ENCODE measurements at regions not wholly inside any gene's neighbourhood (a gene's known extent, or its start where the extent isn't known, plus 50 kb on each side); places are given as distances from the start of the nearest gene placed in this dataset.
"Not testable (repeated sequence)": the region's sequence is repeated elsewhere in the genome, so short reads cannot be mapped to it uniquely, and the experiment has no call there.

DNA sequence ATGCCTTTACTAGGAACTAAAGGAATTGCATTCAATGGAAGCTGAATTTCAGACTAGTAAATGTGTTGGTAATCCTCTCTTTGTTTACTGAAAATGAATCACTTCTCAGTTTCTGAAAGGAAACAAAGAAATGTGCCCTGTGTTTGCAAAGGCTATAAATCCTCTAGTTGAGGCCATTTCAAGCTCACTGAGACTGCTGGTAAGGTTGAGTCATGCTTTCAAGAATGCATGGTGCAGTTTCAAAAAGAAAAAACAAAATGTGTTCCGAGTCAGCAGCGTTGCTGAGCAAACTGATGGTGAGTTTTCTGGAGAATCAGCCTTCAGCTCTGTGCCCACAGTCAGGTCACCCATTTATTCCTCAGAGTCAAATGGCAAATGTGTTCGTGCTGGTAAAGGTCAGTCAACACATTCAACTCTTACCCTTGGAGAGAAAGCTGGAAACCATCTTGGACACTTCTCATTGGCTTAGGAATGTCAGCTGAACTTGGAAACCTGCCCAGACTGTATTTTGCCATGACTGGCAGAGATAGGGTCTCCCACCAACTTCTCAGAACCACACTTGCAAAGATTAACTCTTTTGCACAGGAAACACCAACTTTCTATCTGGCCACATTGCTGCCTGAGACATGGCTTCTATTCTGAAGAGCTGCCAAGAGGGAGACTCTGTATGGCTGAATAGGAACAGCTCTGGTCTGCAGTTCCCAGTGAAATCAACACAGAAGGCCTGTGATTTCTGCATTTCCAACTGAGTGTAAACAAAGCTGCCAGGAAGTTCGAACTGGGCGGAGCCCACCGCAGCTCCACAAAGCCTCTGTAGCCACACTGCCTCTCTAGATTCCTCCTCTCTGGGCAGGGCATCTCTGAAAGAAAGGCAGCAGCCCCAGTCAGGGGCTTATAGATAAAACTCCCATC is 484.4 kb downstream of the ATP23 start:
- DNase-seq, result peak; percentile 99

DNA sequence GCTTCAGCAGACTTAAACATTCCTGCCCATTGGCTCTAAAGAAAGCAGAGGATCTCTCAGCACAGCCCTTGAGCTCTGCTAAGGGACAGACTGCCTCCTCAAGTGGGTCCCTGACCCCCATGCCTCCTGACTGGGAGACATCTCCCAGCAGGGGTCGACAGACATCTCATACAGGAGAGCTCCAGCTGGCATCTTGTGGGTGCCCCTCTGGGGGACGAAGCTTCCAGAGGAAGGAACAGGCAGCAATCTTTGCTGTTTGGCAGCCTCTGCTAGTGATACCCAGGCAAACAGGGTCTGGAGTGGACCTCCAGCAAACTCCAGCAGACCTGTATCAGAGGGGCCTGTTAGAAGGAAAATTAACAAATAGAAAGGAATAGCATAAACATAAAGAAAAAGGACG is 485.1 kb downstream of the ATP23 start:
- DNase-seq, result not testable (repeated sequence)

DNA sequence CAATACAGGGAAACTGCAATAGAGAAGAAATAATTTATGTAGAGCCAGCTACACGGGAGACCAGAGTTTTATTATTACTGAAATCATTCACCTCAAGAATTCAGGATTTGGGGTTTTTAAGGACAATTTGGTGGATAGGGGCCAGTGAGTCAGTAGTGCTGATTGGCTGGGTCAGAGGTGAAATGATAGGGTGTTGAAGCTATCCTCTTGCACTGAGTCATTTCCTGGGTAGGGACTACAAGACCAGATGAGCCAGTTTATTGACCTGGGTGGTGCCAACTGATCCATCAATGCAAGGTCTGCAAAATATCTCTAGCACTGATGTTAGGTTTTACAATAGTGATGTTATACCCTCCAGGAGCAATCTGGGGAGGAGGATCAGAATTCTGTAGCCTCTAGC is 486.3 kb downstream of the LRIG3 start:
- no peak for DNase-seq

- no peak for DNase-seq
Observed at GRCh38 chr12:58434726-58435125, 485.6 kb downstream of the LRIG3 start.

DNA sequence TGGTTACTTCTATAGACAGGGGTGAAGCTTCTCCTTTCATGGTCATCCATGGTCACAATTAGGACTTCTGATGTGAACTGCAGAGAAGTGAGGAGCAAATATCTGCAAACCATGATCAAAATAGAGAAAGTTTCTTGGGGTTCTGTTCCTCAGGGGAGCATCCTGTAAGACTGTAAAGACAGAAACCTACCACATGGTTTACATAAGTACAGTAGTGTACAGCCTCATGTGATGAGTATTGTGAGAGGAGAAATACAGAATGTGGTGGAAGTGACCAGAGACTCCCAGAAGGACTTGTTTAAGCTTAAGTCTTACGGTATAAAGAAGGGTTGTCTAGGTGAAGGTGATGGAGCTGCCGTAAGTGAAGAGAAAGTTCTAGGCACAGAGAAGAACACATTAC is 484.7 kb downstream of the LRIG3 start:
- DNase-seq, result no peak

- no peak for DNase-seq
Observed at GRCh38 chr12:58441483-58441882, 478.8 kb downstream of the LRIG3 start.

- DNase-seq, result no peak
Observed at GRCh38 chr12:58443273-58443980, 476.9 kb downstream of the LRIG3 start.

- DNase-seq, result no peak
Observed at GRCh38 chr12:58443981-58444371, 476.3 kb downstream of the LRIG3 start.

DNA sequence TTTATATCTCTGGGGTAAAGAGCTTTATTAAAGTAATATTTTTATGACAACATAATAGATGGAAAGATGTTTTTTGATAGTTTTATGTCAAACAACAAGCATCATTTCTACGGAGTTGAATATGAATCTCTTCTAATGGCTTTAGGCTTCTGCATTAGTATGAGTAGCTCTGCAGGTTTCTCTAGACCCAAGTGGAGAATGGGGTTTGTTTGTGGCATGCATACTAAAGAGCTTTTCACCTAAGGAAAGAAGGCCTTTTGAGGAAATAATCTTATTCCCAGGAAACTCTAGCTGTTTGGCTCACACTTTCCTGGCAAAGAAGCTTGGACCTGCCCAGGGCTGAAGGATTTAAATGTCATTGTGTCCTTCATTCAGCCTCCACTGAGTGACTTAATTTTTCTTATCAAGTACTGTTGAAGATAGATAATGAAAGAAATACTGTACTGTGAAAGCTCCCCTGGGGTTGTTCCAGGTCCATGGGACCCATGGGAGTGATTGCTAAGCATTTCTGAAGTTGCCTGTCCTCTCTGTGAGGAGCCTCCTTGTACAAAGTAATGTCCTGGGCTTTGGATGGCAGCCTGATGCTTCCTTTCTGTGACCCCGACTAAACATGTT is 469.3 kb downstream of the LRIG3 start:
- no peak for DNase-seq

GRCh38 chr12:58452546-58452945 is 467.8 kb downstream of the LRIG3 start:
- DNase-seq, result no peak

- DNase-seq, result no peak
Observed at GRCh38 chr12:58453306-58453705, 467.0 kb downstream of the LRIG3 start.

DNA sequence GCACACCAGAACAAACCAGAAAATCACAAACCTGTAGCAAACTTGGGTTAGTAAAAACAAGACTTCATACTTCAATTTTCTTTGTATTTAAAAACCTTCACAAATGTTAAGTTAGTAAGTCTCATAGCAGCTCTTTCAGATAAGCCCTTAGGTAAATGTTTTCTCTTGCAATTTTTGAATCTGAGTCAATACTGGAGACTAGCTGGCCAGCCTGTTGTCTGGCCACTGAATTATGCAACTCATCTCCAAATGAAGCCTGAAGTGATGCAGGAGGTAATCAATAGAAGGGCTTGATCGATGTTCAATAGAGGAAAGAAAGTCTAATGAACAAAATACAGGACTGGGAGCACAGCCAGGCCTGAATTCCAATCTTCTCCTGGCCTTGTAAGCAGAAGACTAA is 465.2 kb downstream of the LRIG3 start:
- DNase-seq, result no peak

DNA sequence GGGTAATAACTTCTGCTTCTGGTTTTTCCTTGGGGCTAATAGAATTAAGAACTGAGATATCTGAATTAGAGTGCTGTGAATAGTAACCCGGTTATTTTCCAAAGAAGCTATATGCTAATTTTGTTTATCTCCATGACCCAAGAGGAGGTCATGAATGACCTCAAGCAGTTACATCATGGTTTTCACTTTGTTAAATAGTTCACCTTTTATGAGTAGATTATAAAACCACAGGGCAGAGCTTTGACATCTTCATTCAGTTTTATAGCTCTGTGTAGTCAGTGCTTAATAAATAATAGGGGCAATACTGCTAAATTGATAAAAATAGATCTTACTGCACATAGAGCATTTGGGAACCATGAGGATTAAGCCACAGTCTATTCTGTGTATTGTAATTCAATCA is 462.2 kb downstream of the LRIG3 start:
- DNase-seq, result no peak

DNA sequence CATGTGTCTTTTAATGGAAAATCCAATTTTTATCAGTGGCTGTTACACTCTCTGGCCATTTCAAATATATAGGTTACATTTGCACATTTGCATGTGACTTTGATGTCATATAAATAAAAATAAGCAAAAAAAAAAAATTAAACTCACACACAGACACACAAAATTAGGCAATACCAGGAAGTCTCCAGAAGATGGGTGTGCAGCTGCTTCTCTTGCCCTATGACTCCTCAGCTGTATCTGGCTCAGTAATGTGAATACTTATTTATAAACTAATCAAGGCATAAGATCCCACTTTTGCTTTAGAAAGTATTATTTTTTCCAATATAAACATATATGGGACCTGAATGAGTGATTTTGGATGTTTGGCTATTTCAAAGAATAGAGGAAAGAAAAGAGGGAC is 461.1 kb downstream of the LRIG3 start:
- DNase-seq, result no peak

GRCh38 chr12:58463051-58463450 is 457.3 kb downstream of the LRIG3 start:
- no peak for DNase-seq

- no peak for DNase-seq
Observed at GRCh38 chr12:58465418-58465817, 454.9 kb downstream of the LRIG3 start.

- no peak for DNase-seq
Observed at GRCh38 chr12:58470266-58471010, 449.9 kb downstream of the LRIG3 start.

DNA sequence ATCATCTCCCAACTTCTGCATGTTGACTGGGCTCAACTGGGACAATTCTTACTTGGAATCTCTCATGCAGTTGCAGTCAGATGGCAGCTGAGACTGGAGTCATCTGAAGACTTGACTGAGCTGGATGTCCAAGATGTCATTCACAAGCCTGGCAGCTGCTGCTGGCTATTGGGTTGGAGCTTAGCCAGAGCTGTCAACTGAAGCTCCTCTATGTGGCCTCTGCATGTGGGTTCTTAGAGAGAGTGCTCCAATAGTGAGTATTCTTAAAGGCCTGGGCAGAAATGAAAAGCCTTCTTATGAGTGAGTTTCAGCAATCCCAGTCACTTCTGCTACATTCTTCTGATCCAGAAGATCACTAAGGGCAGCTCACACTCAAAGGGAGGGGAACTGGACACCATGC is 440.9 kb downstream of the LRIG3 start:
- no peak for DNase-seq

DNA sequence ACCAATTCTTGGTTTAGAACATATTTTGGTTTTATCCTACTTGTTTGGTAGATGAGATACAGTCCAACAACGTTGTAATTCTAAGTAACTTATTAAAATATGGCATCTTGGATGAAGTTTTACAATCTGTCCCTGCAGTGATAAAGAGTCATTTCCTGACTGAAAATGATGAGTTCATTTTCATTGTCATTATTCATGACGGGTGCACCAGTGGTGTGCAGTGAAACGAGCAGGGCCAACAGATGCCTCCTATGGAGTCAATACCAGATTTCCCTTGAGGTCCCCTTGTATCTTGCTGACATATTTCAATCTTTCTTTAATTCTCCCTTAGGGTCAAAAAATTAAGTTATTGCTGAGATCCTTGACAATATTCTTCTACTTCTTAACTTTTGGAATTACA is 438.5 kb downstream of the LRIG3 start:
- DNase-seq, result no peak

- no peak for DNase-seq
Observed at GRCh38 chr12:58487255-58487654, 433.0 kb downstream of the LRIG3 start.

GRCh38 chr12:58487678-58488161 is 432.6 kb downstream of the LRIG3 start:
- peak; percentile 87 for DNase-seq

DNA sequence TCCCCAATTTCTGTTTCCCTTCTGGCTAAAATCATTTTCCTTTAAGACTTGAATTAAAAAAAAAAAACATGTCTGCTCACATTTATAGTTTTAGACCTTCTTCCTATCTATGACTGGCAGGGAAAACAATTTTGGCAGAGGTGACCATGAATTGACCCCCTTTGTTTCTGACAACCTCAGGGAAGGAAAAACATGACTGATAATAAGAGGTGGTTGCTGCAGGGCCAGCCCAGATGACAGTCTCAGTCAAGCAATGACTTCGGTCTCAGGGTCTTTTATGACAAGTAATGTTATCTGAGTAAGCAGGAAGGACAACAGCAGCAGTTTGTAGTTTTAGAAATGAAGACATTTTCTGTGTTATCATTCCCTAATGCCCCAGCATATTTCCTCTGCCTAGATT is 430.9 kb downstream of the LRIG3 start:
- no peak for DNase-seq

GRCh38 chr12:58491306-58491705 is 429.0 kb downstream of the LRIG3 start:
- peak; percentile 40 for DNase-seq
